ENCODE measurements at regions not wholly inside any gene's neighbourhood (a gene's known extent, or its start where the extent isn't known, plus 50 kb on each side); places are given as distances from the start of the nearest gene placed in this dataset.
"Not testable (repeated sequence)": the region's sequence is repeated elsewhere in the genome, so short reads cannot be mapped to it uniquely, and the experiment has no call there.

- Histone ChIP-seq H3K4me3 (ENCODE audit: low read depth, low read length) (no peak overlapping the region), H3K4me1 (ENCODE audit: insufficient read depth) (no peaks in the 10 kb centered on the region), H3K36me3 (ENCODE audit: insufficient read depth) (no peaks in the 10 kb centered on the region), H3K27ac (ENCODE audit: low read depth) (no peak overlapping the region)
- no peak for DNase-seq (ENCODE audit: extremely low spot score)
- 31% methylated on average over 2 of the region's 2 CpGs for WGBS
Observed at GRCh38 chr2:76080154-76080553, 369.4 kb upstream of the GCFC2 start.

GRCh38 chr2:76075126-76075525 lies 364.4 kb upstream of the GCFC2 start:
- 68% methylated on average over 1 of the region's 1 CpG for WGBS
- no peak for DNase-seq (ENCODE audit: extremely low spot score)
- H3K36me3 ChIP-seq (ENCODE audit: insufficient read depth) = no peaks in the 10 kb centered on the region
- H3K4me1 ChIP-seq (ENCODE audit: insufficient read depth) = no peaks in the 10 kb centered on the region
- H3K27ac ChIP-seq (ENCODE audit: low read depth) = no peak overlapping the region
- no peak overlapping the region for H3K4me3 ChIP-seq (ENCODE audit: low read depth, low read length)

- H3K36me3 ChIP-seq (ENCODE audit: insufficient read depth) = no peaks in the 10 kb centered on the region
- 88% methylated on average over 3 of the region's 3 CpGs for WGBS
- H3K4me1 ChIP-seq (ENCODE audit: insufficient read depth) = no peaks in the 10 kb centered on the region
- H3K4me3 ChIP-seq (ENCODE audit: low read depth, low read length) = no peak overlapping the region
- H3K27ac ChIP-seq (ENCODE audit: low read depth) = no peak overlapping the region
- no peak for DNase-seq (ENCODE audit: extremely low spot score)
Observed at GRCh38 chr2:76073992-76074604, 363.4 kb upstream of the GCFC2 start.

- 97% methylated on average over 1 of the region's 1 CpG for WGBS
- H3K4me1 ChIP-seq (ENCODE audit: insufficient read depth) = no peaks in the 10 kb centered on the region
- DNase-seq (ENCODE audit: extremely low spot score) = no peak
- H3K27ac ChIP-seq (ENCODE audit: low read depth) = no peak overlapping the region
- H3K36me3 ChIP-seq (ENCODE audit: insufficient read depth) = no peaks in the 10 kb centered on the region
- no peak overlapping the region for H3K4me3 ChIP-seq (ENCODE audit: low read depth, low read length)
Observed at GRCh38 chr2:76050196-76050595, 339.5 kb upstream of the GCFC2 start.

- Histone ChIP-seq H3K4me1 (ENCODE audit: insufficient read depth) (no peaks in the 10 kb centered on the region), H3K36me3 (ENCODE audit: insufficient read depth) (no peaks in the 10 kb centered on the region), H3K4me3 (ENCODE audit: low read depth, low read length) (no peak overlapping the region), H3K27ac (ENCODE audit: low read depth) (no peak overlapping the region)
- no peak for DNase-seq (ENCODE audit: extremely low spot score)
- 58% methylated on average over 2 of the region's 2 CpGs for WGBS
Observed at GRCh38 chr2:76044701-76045100, 334.0 kb upstream of the GCFC2 start.

- Histone ChIP-seq H3K36me3 (ENCODE audit: insufficient read depth) (no peaks in the 10 kb centered on the region), H3K4me3 (ENCODE audit: low read depth, low read length) (no peak overlapping the region)
Observed at GRCh38 chr2:76039505-76039904, 328.8 kb upstream of the GCFC2 start.

GRCh38 chr2:76027761-76028160 lies 317.0 kb upstream of the GCFC2 start:
- 93% methylated on average over 1 of the region's 1 CpG for WGBS
- DNase-seq (ENCODE audit: extremely low spot score) = no peak
- Histone ChIP-seq H3K4me3 (ENCODE audit: low read depth, low read length) (no peak overlapping the region), H3K27ac (ENCODE audit: low read depth) (no peak overlapping the region), H3K36me3 (ENCODE audit: insufficient read depth) (no peaks in the 10 kb centered on the region), H3K4me1 (ENCODE audit: insufficient read depth) (no peaks in the 10 kb centered on the region)

More at GRCh38 chr2:76039505-76039904, 328.8 kb upstream of the GCFC2 start:
- H3K4me1 ChIP-seq (ENCODE audit: insufficient read depth) = no peaks in the 10 kb centered on the region
- no peak for DNase-seq (ENCODE audit: extremely low spot score)
- no peak overlapping the region for H3K27ac ChIP-seq (ENCODE audit: low read depth)

- no peak overlapping the region for H3K4me3 ChIP-seq (ENCODE audit: low read depth, low read length)
- DNase-seq (ENCODE audit: extremely low spot score) = no peak
- no peaks in the 10 kb centered on the region for H3K4me1 ChIP-seq (ENCODE audit: insufficient read depth)
- no peak overlapping the region for H3K27ac ChIP-seq (ENCODE audit: low read depth)
- WGBS = 37% methylated on average over 2 of the region's 2 CpGs
- no peaks in the 10 kb centered on the region for H3K36me3 ChIP-seq (ENCODE audit: insufficient read depth)
Observed at GRCh38 chr2:76019128-76019527, 308.4 kb upstream of the GCFC2 start.

GRCh38 chr2:76009484-76009883 lies 298.8 kb upstream of the GCFC2 start:
- no peak overlapping the region for H3K4me3 ChIP-seq (ENCODE audit: low read depth, low read length)
- H3K4me1 ChIP-seq (ENCODE audit: insufficient read depth) = no peaks in the 10 kb centered on the region
- WGBS = 58% methylated on average over 2 of the region's 2 CpGs
- H3K36me3 ChIP-seq (ENCODE audit: insufficient read depth) = no peaks in the 10 kb centered on the region
- no peak overlapping the region for H3K27ac ChIP-seq (ENCODE audit: low read depth)
- DNase-seq (ENCODE audit: extremely low spot score) = no peak

- H3K27ac ChIP-seq (ENCODE audit: low read depth) = no peak overlapping the region
- H3K4me3 ChIP-seq (ENCODE audit: low read depth, low read length) = no peak overlapping the region
- no peak for DNase-seq (ENCODE audit: extremely low spot score)
- H3K36me3 ChIP-seq (ENCODE audit: insufficient read depth) = no peaks in the 10 kb centered on the region
- H3K4me1 ChIP-seq (ENCODE audit: insufficient read depth) = no peaks in the 10 kb centered on the region
- 56% methylated on average over 7 of the region's 7 CpGs for WGBS
Observed at GRCh38 chr2:76008001-76008702, 297.4 kb upstream of the GCFC2 start.

- Histone ChIP-seq H3K4me3 (ENCODE audit: low read depth, low read length) (no peak overlapping the region), H3K36me3 (ENCODE audit: insufficient read depth) (no peaks in the 10 kb centered on the region), H3K27ac (ENCODE audit: low read depth) (no peak overlapping the region), H3K4me1 (ENCODE audit: insufficient read depth) (no peaks in the 10 kb centered on the region)
- no peak for DNase-seq (ENCODE audit: extremely low spot score)
- WGBS = 70% methylated on average over 2 of the region's 2 CpGs
Observed at GRCh38 chr2:76000425-76000824, 289.7 kb upstream of the GCFC2 start.

GRCh38 chr2:75998451-75998850 lies 287.7 kb upstream of the GCFC2 start:
- WGBS = 87% methylated on average over 2 of the region's 2 CpGs
- no peak overlapping the region for H3K4me3 ChIP-seq (ENCODE audit: low read depth, low read length)
- no peaks in the 10 kb centered on the region for H3K4me1 ChIP-seq (ENCODE audit: insufficient read depth)
- DNase-seq (ENCODE audit: extremely low spot score) = no peak
- H3K27ac ChIP-seq (ENCODE audit: low read depth) = no peak overlapping the region
- no peaks in the 10 kb centered on the region for H3K36me3 ChIP-seq (ENCODE audit: insufficient read depth)

GRCh38 chr2:75994759-75995158 lies 284.0 kb upstream of the GCFC2 start:
- H3K4me1 ChIP-seq (ENCODE audit: insufficient read depth) = no peaks in the 10 kb centered on the region
- H3K4me3 ChIP-seq (ENCODE audit: low read depth, low read length) = no peak overlapping the region
- DNase-seq (ENCODE audit: extremely low spot score) = no peak
- no peak overlapping the region for H3K27ac ChIP-seq (ENCODE audit: low read depth)
- H3K36me3 ChIP-seq (ENCODE audit: insufficient read depth) = no peaks in the 10 kb centered on the region
- 65% methylated on average over 4 of the region's 4 CpGs for WGBS

GRCh38 chr2:75988622-75989021 lies 277.9 kb upstream of the GCFC2 start:
- not testable (repeated sequence) for DNase-seq (ENCODE audit: extremely low spot score); H3K4me1 ChIP-seq (ENCODE audit: insufficient read depth); H3K4me3 ChIP-seq (ENCODE audit: low read depth, low read length); H3K36me3 ChIP-seq (ENCODE audit: insufficient read depth); H3K27ac ChIP-seq (ENCODE audit: low read depth)
- 89% methylated on average over 5 of the region's 5 CpGs for WGBS
